ENCODE measurements at regions not wholly inside any gene's neighbourhood (a gene's known extent, or its start where the extent isn't known, plus 50 kb on each side); places are given as distances from the start of the nearest gene placed in this dataset.

- no peak for TF ChIP-seq CTCF (IDR thresholded peaks at IDR 0.05; ENCODE audit: borderline replicate concordance, extremely low read depth, low read length, poor library complexity, severe bottlenecking)
- TF ChIP-seq EZH2 (IDR thresholded peaks at IDR 0.05; ENCODE audit: borderline replicate concordance, low read depth, low read length, severe bottlenecking): no peak
These were observed 168.5 kb upstream of the ID4 start for GRCh38 chr6:19668710-19669109.
